K562 (cell line): ENCODE measurements at regions not wholly inside any gene's neighbourhood (a gene's known extent, or its start where the extent isn't known, plus 50 kb on each side); places are given as distances from the start of the nearest gene placed in this dataset.

Experiments
- ATAC-seq: fragments of 200-7000 bp; cut with Tn5 transposase; 3 replicates; pipeline ENCODE4 v1.9.1; 2020; ENCODE audit warnings: moderate library complexity
- BruUV-seq: library from RNA; stranded (reverse); fragments of 400-500 nt; replicated peaks from 2 replicates; lab custom pipeline; 2021; lab: Mats Ljungman, UMichigan
- CTCF ChIA-PET: fragments of 300-600 bp; formaldehyde crosslinking; extraction: SDS; loops from one replicate; lab custom pipeline; 2021; ENCODE audit warnings: low intra/inter-chr PET ratio; lab: Yijun Ruan, JAX
- POLR2A ChIA-PET: fragments of 300-600, 350-650 bp; sonication (Branson Sonifier 250); formaldehyde crosslinking; extraction: SDS; loops from one replicate; lab custom pipeline; 2021; ENCODE audit warnings: antibody characterized with exemption, inconsistent platforms; lab: Yijun Ruan, JAX
- DNase-seq, 4 experiments: peaks; one replicate each; pipeline versions ENCODE4 v3.0.0 to v3.0.0-alpha.2; 2011 to 2018; ENCODE audit warnings: low spot score in 3 of 4, mixed read lengths in 3 of 4; ENCODE audit errors: extremely low read depth in 1 of 4
- FAIRE-seq: peaks from 2 replicates; lab custom pipeline; 2011; peaks lifted over from hg19 to GRCh38; lab: Jason Lieb, UNC
- H2AFZ ChIP-seq: 2 replicates; pipeline ENCODE4 v1.6.0; 2011; ENCODE audit warnings: low read depth, low read length, control low read depth, inconsistent platforms
- H3K27ac ChIP-seq: fragments of 200-600 bp; 3 replicates; pipeline ENCODE4 v1.8.0; 2011; ENCODE audit warnings: low read depth, mild to moderate bottlenecking, control low read depth, inconsistent platforms, low read length, moderate library complexity, mixed read lengths; ENCODE audit errors: extremely low read depth
- H3K27me3 ChIP-seq, 2 experiments: fragments of 300-600 bp in 1 of 2; 2 replicates in 1 of 2; 3 replicates in 1 of 2; pipeline versions ENCODE4 v1.6.0 to v1.8.0; 2011; ENCODE audit warnings: inconsistent platforms in 2 of 2, low read length in 2 of 2, mild to moderate bottlenecking in 1 of 2, mixed read lengths in 1 of 2, moderate library complexity in 1 of 2; ENCODE audit not compliant: control insufficient read depth in 2 of 2, insufficient read depth in 2 of 2
- H3K36me3 ChIP-seq: fragments of 300-600 bp; 3 replicates; pipeline ENCODE4 v1.8.0; 2011; ENCODE audit warnings: mild to moderate bottlenecking, low read length, inconsistent platforms; ENCODE audit not compliant: control insufficient read depth, insufficient read depth
- H3K4me1 ChIP-seq, 2 experiments: fragments of 200-600 bp in 1 of 2; replicated peaks in 1 of 2; 2 replicates in 1 of 2; 3 replicates in 1 of 2; pipeline versions ENCODE4 v1.5.1 to v1.8.0; 2011; ENCODE audit warnings: inconsistent platforms in 2 of 2, low read length in 2 of 2, mild to moderate bottlenecking in 1 of 2, mixed read lengths in 1 of 2, moderate library complexity in 1 of 2; ENCODE audit not compliant: control insufficient read depth in 2 of 2, insufficient read depth in 2 of 2
- H3K4me2 ChIP-seq: 2 replicates; pipeline ENCODE4 v1.6.1; 2011; ENCODE audit warnings: low read length, control low read depth, inconsistent platforms, mixed read lengths; ENCODE audit not compliant: insufficient read depth
- H3K4me3 ChIP-seq: fragments of 200-600 bp; sonication (generic), shearing (Covaris generic); 2 replicates; pipeline ENCODE4 v1.5.1; 2016; ENCODE audit warnings: control low read depth, inconsistent platforms
- H3K79me2 ChIP-seq: fragments of 200-600 bp; 3 replicates; pipeline ENCODE4 v1.8.0; 2011; ENCODE audit warnings: low read length, inconsistent platforms; ENCODE audit not compliant: control insufficient read depth, insufficient read depth
- H3K9ac ChIP-seq, 2 experiments: 2 replicates each; pipeline versions ENCODE4 v1.6.0 to v1.6.1; 2011; ENCODE audit warnings: low read depth in 2 of 2, low read length in 2 of 2, control low read depth in 1 of 2, inconsistent platforms in 1 of 2, mild to moderate bottlenecking in 1 of 2, mixed read lengths in 1 of 2; ENCODE audit not compliant: insufficient read depth in 1 of 2
- H3K9me1 ChIP-seq: one replicate; pipeline ENCODE4 v1.6.0; 2011; ENCODE audit warnings: inconsistent platforms, mild to moderate bottlenecking, low read length, moderate library complexity; ENCODE audit not compliant: control insufficient read depth, insufficient read depth
- H3K9me3 ChIP-seq: replicated peaks from 2 replicates; pipeline ENCODE4 v1.5.1; 2011; ENCODE audit warnings: low read depth, low read length, inconsistent platforms; ENCODE audit not compliant: control insufficient read depth, insufficient read depth
- H4K20me1 ChIP-seq: replicated peaks from 2 replicates; pipeline ENCODE4 v1.6.1; 2011; ENCODE audit warnings: low read length, inconsistent platforms, mixed read lengths; ENCODE audit not compliant: control insufficient read depth, insufficient read depth
- ADNP ChIP-seq: fragments of 200-800 bp; sonication (Bioruptor generic); IDR thresholded peaks from 2 replicates; pipeline ENCODE4 v1.6.1; 2016; ENCODE audit warnings: missing genetic modification characterization, missing compliant biosample characterization
- BCL6 ChIP-seq: fragments of 250-450 bp; sonication (Bioruptor Pico); IDR thresholded peaks from 2 replicates; pipeline ENCODE4 v1.4.0; 2020
- CC2D1A ChIP-seq: fragments of 450-650 bp; IDR thresholded peaks from 2 replicates; pipeline ENCODE4 v1.6.1; 2017; ENCODE audit warnings: mild to moderate bottlenecking
- CTBP1 ChIP-seq: fragments of 450-650 bp; IDR thresholded peaks from 2 replicates; pipeline ENCODE4 v1.6.1; 2016; ENCODE audit warnings: borderline replicate concordance
- ELK1 ChIP-seq: sonication (generic); formaldehyde crosslinking; IDR thresholded peaks from 2 replicates; pipeline ENCODE4 v1.8.1; 2022; ENCODE audit warnings: missing genetic modification reagents
- ETV5 ChIP-seq: sonication (generic); formaldehyde crosslinking; IDR thresholded peaks from 2 replicates; pipeline ENCODE4 v1.4.0; 2020; ENCODE audit warnings: low read depth, mild to moderate bottlenecking, missing genetic modification reagents
- FOXJ3 ChIP-seq: sonication (generic); formaldehyde crosslinking; IDR thresholded peaks from 2 replicates; pipeline ENCODE4 v1.4.0; 2020; ENCODE audit warnings: mild to moderate bottlenecking, missing genetic modification reagents
- FOXP1 ChIP-seq: sonication (generic); formaldehyde crosslinking; IDR thresholded peaks from 2 replicates; pipeline ENCODE4 v1.8.0; 2022; ENCODE audit warnings: mild to moderate bottlenecking, missing genetic modification reagents
- HMBOX1 ChIP-seq: sonication (generic); IDR thresholded peaks from 2 replicates; pipeline ENCODE4 v1.6.1; 2016
- ILF3 ChIP-seq: fragments of 450-650 bp; IDR thresholded peaks from 2 replicates; pipeline ENCODE4 v1.6.1; 2018; ENCODE audit warnings: antibody characterized with exemption, mild to moderate bottlenecking, moderate library complexity, borderline replicate concordance
- KLF1 ChIP-seq: fragments of 450-650 bp; IDR thresholded peaks from 2 replicates; pipeline ENCODE4 v1.6.1; 2016; ENCODE audit warnings: missing genetic modification characterization, missing compliant biosample characterization
- MEF2A ChIP-seq: IDR thresholded peaks from 2 replicates; pipeline ENCODE4 v1.6.1; 2011; ENCODE audit warnings: low read depth, mild to moderate bottlenecking, low read length, moderate library complexity; ENCODE audit not compliant: control insufficient read depth
- POLR3A ChIP-seq: IDR thresholded peaks from 2 replicates; pipeline ENCODE4 v1.6.1; 2011; ENCODE audit warnings: borderline replicate concordance, mild to moderate bottlenecking, moderate library complexity; ENCODE audit not compliant: insufficient read length, insufficient read depth; ENCODE audit errors: extremely low read depth
- STAT5A ChIP-seq: IDR thresholded peaks from 2 replicates; pipeline ENCODE4 v1.6.1; 2012; ENCODE audit warnings: low read length, inconsistent platforms, borderline replicate concordance
- TAF15 ChIP-seq: fragments of 200-400 bp; formaldehyde crosslinking; IDR thresholded peaks from 2 replicates; pipeline ENCODE4 v1.6.1; 2017; ENCODE audit warnings: mild to moderate bottlenecking, low read depth, low read length, moderate library complexity
- TBP ChIP-seq: optimal IDR thresholded peaks from 2 replicates; pipeline ENCODE3; 2011; ENCODE audit warnings: low read depth, low read length, improper control_type of control experiment
- THRB ChIP-seq: fragments of 450-650 bp; formaldehyde crosslinking; conservative IDR thresholded peaks from 2 replicates; pipeline ENCODE4 v1.4.0; 2022; ENCODE audit warnings: mild to moderate bottlenecking, missing genetic modification characterization
- ZNF232 ChIP-seq: sonication (generic); formaldehyde crosslinking; IDR thresholded peaks from 2 replicates; pipeline ENCODE4 v1.8.0; 2022; ENCODE audit warnings: mild to moderate bottlenecking, missing genetic modification reagents
- ZNF75A ChIP-seq: fragments of 450-650 bp; formaldehyde crosslinking; IDR thresholded peaks from 2 replicates; pipeline ENCODE4 v1.4.0; 2020; ENCODE audit warnings: mild to moderate bottlenecking
- WGBS: fragments of 100-300 bp; shearing (Covaris generic); methylation state at CpG from one replicate; pipeline ENCODE4 v1.1.6; 2016; ENCODE audit warnings: low coverage, mixed read lengths; ENCODE audit not compliant: insufficient coverage; ENCODE audit errors: missing lambda C conversion rate; 5-methylcytosine and 5-hydroxymethylcytosine counted together
- in situ Hi-C: fragments of 300-500 bp; cut with MboI; formaldehyde crosslinking; loops from 4 replicates; pipeline ENCODE4 v1.15.0; 2018; ENCODE audit warnings: inconsistent platforms, mixed read lengths
- intact Hi-C: fragments of 100-400 bp; cut with micrococcal nuclease; formaldehyde crosslinking; loops from 2 replicates; pipeline ENCODE4 v1.14.2; 2022

- no peak for TF ChIP-seq THRB (CRISPR knock-in tag)
- no peak for TF ChIP-seq ADNP
- TF ChIP-seq CC2D1A, result no peak
- no peak for TF ChIP-seq MEF2A
- no peak for TF ChIP-seq FOXJ3 (CRISPR knock-in tag)
- TF ChIP-seq TAF15, result no peak
- TF ChIP-seq ELK1 (CRISPR knock-in tag), result no peak
- TF ChIP-seq ETV5 (CRISPR knock-in tag), result no peak
- no peak for TF ChIP-seq HMBOX1
These were observed 478.4 kb upstream of the THBS1 start (continued) for GRCh38 chr15:39102431-39102830.

- CTCF ChIA-PET, result no interaction called here
- FAIRE-seq, result no peak
- no peak for TF ChIP-seq FOXP1 (CRISPR knock-in tag)
- TF ChIP-seq TBP, result no peak
- no peak for TF ChIP-seq ILF3
- TF ChIP-seq BCL6 (CRISPR knock-in tag), result no peak
- TF ChIP-seq ZNF75A, result no peak
- TF ChIP-seq KLF1 (tag), result no peak
- no peak for TF ChIP-seq ZNF232 (CRISPR knock-in tag)
- TF ChIP-seq CTBP1, result no peak
- TF ChIP-seq POLR3A, result no peak
- TF ChIP-seq STAT5A, result no peak
These were observed 473.9 kb upstream of the THBS1 start for GRCh38 chr15:39106950-39107349.

More at GRCh38 chr15:39106950-39107349, 473.9 kb upstream of the THBS1 start:
- Histone ChIP-seq H3K9me1 (no peaks in the 10 kb centered on the region), H3K9me3 (no peaks in the 10 kb centered on the region), H4K20me1 (no peaks in the 10 kb centered on the region), H3K4me2 (no peak overlapping the region), H2AFZ (no peak overlapping the region), H3K79me2 (no peaks in the 10 kb centered on the region), H3K4me3 (no peak overlapping the region), H3K4me1 (no peaks in the 10 kb centered on the region), H3K9ac (no peak overlapping the region), H3K27ac (no peak overlapping the region), H3K36me3 (no peaks in the 10 kb centered on the region), H3K27me3 (no peaks in the 10 kb centered on the region)
- no TSS peak for BruUV-seq
- intact Hi-C loops (no loop called here), in situ Hi-C loops (no loop called here)
- ATAC-seq, result no peak
- POLR2A ChIA-PET, result no interaction called here
- WGBS, result 0% methylated on average over 5 of the region's 5 CpGs
- no peak for DNase-seq
